Thyroid gland (tissue), 4 donors: ENCODE measurements at regions not wholly inside any gene's neighbourhood (a gene's known extent, or its start where the extent isn't known, plus 50 kb on each side); places are given as distances from the start of the nearest gene placed in this dataset.

ENCODE experiments used
- POLR2A ChIP-seq, 2 donors: fragments of 450-650 bp; IDR thresholded peaks; one replicate each; pipeline ENCODE4 v1.6.1; 2017; ENCODE audit warnings: antibody characterized with exemption in 2 of 2, mild to moderate bottlenecking in 2 of 2, moderate library complexity in 1 of 2
- TF ChIP-seq, protein P1 (sequence below), 6 experiments: fragments of 200-600 bp in 3 of 6; fragments of 450-650 bp in 3 of 6; sonication (generic) in 3 of 6; IDR thresholded peaks; one replicate each; pipeline ENCODE4 v1.5.1; 2016 to 2019; ENCODE audit warnings: antibody characterized with exemption in 6 of 6, mild to moderate bottlenecking in 2 of 6, inconsistent platforms in 1 of 6, moderate library complexity in 1 of 6

DNA sequence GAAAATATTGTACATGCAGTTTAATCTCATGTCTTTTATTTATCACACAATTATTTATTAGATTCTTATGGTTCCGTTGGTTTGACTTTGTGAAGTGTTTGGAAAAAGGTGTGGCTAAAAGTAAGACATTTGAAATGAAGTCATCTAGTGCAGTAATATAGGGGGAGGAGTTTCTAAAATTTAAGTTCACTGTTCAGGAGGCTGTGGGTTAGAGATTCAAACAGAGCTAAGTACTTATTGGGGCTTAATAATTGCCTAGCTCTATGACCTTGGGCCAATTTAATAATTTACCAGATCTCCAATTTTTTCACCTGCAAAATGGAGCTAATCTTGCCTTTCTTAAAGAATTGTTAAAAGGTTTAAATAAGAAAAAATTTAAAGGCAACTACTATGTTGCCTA is 144.6 kb downstream of the NDFIP2 start:
- TF ChIP-seq, protein P1, sequence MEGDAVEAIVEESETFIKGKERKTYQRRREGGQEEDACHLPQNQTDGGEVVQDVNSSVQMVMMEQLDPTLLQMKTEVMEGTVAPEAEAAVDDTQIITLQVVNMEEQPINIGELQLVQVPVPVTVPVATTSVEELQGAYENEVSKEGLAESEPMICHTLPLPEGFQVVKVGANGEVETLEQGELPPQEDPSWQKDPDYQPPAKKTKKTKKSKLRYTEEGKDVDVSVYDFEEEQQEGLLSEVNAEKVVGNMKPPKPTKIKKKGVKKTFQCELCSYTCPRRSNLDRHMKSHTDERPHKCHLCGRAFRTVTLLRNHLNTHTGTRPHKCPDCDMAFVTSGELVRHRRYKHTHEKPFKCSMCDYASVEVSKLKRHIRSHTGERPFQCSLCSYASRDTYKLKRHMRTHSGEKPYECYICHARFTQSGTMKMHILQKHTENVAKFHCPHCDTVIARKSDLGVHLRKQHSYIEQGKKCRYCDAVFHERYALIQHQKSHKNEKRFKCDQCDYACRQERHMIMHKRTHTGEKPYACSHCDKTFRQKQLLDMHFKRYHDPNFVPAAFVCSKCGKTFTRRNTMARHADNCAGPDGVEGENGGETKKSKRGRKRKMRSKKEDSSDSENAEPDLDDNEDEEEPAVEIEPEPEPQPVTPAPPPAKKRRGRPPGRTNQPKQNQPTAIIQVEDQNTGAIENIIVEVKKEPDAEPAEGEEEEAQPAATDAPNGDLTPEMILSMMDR (IDR thresholded peaks at IDR 0.05) = no peak
- no peak for TF ChIP-seq POLR2A (IDR thresholded peaks at IDR 0.05)
